UCSD-AML1 (cell line): ENCODE measurements at regions not wholly inside any gene's neighbourhood (a gene's known extent, or its start where the extent isn't known, plus 50 kb on each side); places are given as distances from the start of the nearest gene placed in this dataset.

Source experiments
- DNase-seq: peaks from one replicate; lab custom pipeline; 2025; ENCODE audit not compliant: unreplicated experiment; lab: John Stamatoyannopoulos, UW

- no peak for DNase-seq
These were observed 197.8 kb downstream of the ZNF648 start for GRCh38 chr1:181863736-181864135.

DNA sequence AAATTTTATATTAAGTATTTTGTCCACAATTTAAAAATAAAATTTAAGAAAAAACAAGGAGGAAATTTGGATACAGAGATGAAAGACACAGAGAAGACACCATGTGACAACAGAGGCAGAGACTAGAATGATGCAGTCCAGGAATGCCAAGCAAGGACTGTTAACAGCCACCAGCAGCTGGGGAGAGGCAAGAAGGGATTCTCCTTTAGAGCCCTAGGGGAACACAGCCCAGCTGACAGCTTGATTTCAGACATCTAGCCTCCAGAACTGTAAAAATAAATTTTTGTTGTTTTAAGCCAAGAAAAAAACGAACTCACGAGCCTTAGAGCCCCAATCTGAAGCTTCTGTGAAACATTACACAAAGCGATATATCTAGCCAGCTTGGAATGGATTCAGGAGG, 198.5 kb downstream of the ZNF648 start:
- no peak for DNase-seq

DNA sequence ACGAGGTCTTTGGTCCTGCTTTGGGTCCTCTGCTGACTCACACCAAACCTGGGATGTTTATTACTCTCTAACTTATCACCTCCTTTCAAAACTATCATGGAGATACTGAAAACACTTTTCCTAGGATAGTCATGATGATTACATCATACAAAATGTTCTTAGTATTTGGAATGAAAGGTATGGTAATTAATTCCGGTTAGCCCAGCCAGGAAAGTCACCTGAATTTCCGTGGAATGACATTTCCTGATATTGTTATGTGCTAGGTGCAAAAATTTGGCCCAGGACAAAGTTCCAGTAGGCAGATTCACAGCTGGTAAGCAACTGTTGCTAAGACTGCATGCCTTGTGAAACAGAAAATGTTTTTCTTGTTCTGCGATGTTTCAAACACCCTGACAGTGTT, 203.4 kb downstream of the ZNF648 start:
- no peak for DNase-seq
